ENCODE measurements at regions not wholly inside any gene's neighbourhood (a gene's known extent, or its start where the extent isn't known, plus 50 kb on each side); places are given as distances from the start of the nearest gene placed in this dataset.

GRCh38 chr2:208545403-208546042 is 138.9 kb downstream of the PTH2R start:
- DNase-seq (ENCODE audit: low read depth in 2 of 2) = no peak
- no peak for TF ChIP-seq CTCF (IDR thresholded peaks at IDR 0.05; ENCODE audit: low read depth, low read length)
- no peak overlapping the region for H3K4me3 ChIP-seq (replicated peaks in 1 of 2; ENCODE audit: low read depth in 2 of 2, low read length in 2 of 2)

GRCh38 chr2:208546107-208546506 is 139.5 kb downstream of the PTH2R start:
- no peak for TF ChIP-seq CTCF (IDR thresholded peaks at IDR 0.05; ENCODE audit: low read depth, low read length)
- H3K4me3 ChIP-seq (replicated peaks in 1 of 2; ENCODE audit: low read depth in 2 of 2, low read length in 2 of 2) = no peak overlapping the region
- no peak for DNase-seq (ENCODE audit: low read depth in 2 of 2)

- no peak for DNase-seq (ENCODE audit: low read depth in 2 of 2)
- TF ChIP-seq CTCF (IDR thresholded peaks at IDR 0.05; ENCODE audit: low read depth, low read length) = no peak
- no peak overlapping the region for H3K4me3 ChIP-seq (replicated peaks in 1 of 2; ENCODE audit: low read depth in 2 of 2, low read length in 2 of 2)
These were observed 140.5 kb downstream of the PTH2R start for GRCh38 chr2:208546860-208547650.

GRCh38 chr2:208548700-208549099 is 142.1 kb downstream of the PTH2R start:
- DNase-seq (ENCODE audit: low read depth in 2 of 2) = no peak
- TF ChIP-seq CTCF (IDR thresholded peaks at IDR 0.05; ENCODE audit: low read depth, low read length) = no peak
- no peak overlapping the region for H3K4me3 ChIP-seq (replicated peaks in 1 of 2; ENCODE audit: low read depth in 2 of 2, low read length in 2 of 2)

GRCh38 chr2:208549546-208550158 is 143.1 kb downstream of the PTH2R start:
- DNase-seq (ENCODE audit: low read depth in 2 of 2) = no peak

GRCh38 chr2:208552943-208553342 is 146.4 kb downstream of the PTH2R start:
- DNase-seq (ENCODE audit: low read depth in 2 of 2) = no peak
- TF ChIP-seq CTCF (IDR thresholded peaks at IDR 0.05; ENCODE audit: low read depth, low read length) = no peak
- no peak overlapping the region for H3K4me3 ChIP-seq (replicated peaks in 1 of 2; ENCODE audit: low read depth in 2 of 2, low read length in 2 of 2)

More at GRCh38 chr2:208549546-208550158, 143.1 kb downstream of the PTH2R start:
- no peak for TF ChIP-seq CTCF (IDR thresholded peaks at IDR 0.05; ENCODE audit: low read depth, low read length)
- no peak overlapping the region for H3K4me3 ChIP-seq (replicated peaks in 1 of 2; ENCODE audit: low read depth in 2 of 2, low read length in 2 of 2)
